SIG-M5 (cell line): ENCODE measurements at regions not wholly inside any gene's neighbourhood (a gene's known extent, or its start where the extent isn't known, plus 50 kb on each side); places are given as distances from the start of the nearest gene placed in this dataset.
A peak's percentile ranks its signal among the peaks of the same experiment; 100 is the strongest.

Experiments used
- DNase-seq: peaks from one replicate; lab custom pipeline; 2025; lab: John Stamatoyannopoulos, UW

GRCh38 chr9:108103046-108103693, 613.6 kb upstream of the KLF4 start:
- no peak for DNase-seq

- DNase-seq = no peak
Measured at GRCh38 chr9:108101410-108101809, 611.8 kb upstream of the KLF4 start.

- no peak for DNase-seq
Measured at GRCh38 chr9:108100571-108100970, 611.0 kb upstream of the KLF4 start.

GRCh38 chr9:108099854-108100253, 610.3 kb upstream of the KLF4 start:
- no peak for DNase-seq

GRCh38 chr9:108095496-108095895, 605.9 kb upstream of the KLF4 start:
- no peak for DNase-seq

GRCh38 chr9:108094676-108094993, 605.1 kb upstream of the KLF4 start:
- no peak for DNase-seq

- DNase-seq = no peak
Measured at GRCh38 chr9:108093773-108094675, 604.5 kb upstream of the KLF4 start.

GRCh38 chr9:108088916-108089315, 599.3 kb upstream of the KLF4 start:
- DNase-seq = no peak

GRCh38 chr9:108087781-108088180, 598.2 kb upstream of the KLF4 start:
- DNase-seq = no peak

GRCh38 chr9:108086624-108087023, 597.1 kb upstream of the KLF4 start:
- DNase-seq = no peak

GRCh38 chr9:108085294-108085693, 595.7 kb upstream of the KLF4 start:
- no peak for DNase-seq

GRCh38 chr9:108083796-108084352, 594.3 kb upstream of the KLF4 start:
- DNase-seq = peak; percentile 4

GRCh38 chr9:108083160-108083750, 593.7 kb upstream of the KLF4 start:
- no peak for DNase-seq

GRCh38 chr9:108081112-108081511, 591.5 kb upstream of the KLF4 start:
- DNase-seq = no peak

GRCh38 chr9:108080285-108080684, 590.7 kb upstream of the KLF4 start:
- DNase-seq = no peak

GRCh38 chr9:108078811-108079210, 589.2 kb upstream of the KLF4 start:
- no peak for DNase-seq

- no peak for DNase-seq
Measured at GRCh38 chr9:108078375-108078774, 588.8 kb upstream of the KLF4 start.

GRCh38 chr9:108077556-108077955, 588.0 kb upstream of the KLF4 start:
- no peak for DNase-seq

- no peak for DNase-seq
Measured at GRCh38 chr9:108074900-108075299, 585.3 kb upstream of the KLF4 start.

GRCh38 chr9:108073823-108074222, 584.3 kb upstream of the KLF4 start:
- DNase-seq = no peak

- DNase-seq = no peak
Measured at GRCh38 chr9:108072740-108073139, 583.2 kb upstream of the KLF4 start.

- DNase-seq = no peak
Measured at GRCh38 chr9:108070861-108071260, 581.3 kb upstream of the KLF4 start.

- no peak for DNase-seq
Measured at GRCh38 chr9:108069991-108070390, 580.4 kb upstream of the KLF4 start.
